ENCODE measurements at regions not wholly inside any gene's neighbourhood (a gene's known extent, or its start where the extent isn't known, plus 50 kb on each side); places are given as distances from the start of the nearest gene placed in this dataset.

DNA sequence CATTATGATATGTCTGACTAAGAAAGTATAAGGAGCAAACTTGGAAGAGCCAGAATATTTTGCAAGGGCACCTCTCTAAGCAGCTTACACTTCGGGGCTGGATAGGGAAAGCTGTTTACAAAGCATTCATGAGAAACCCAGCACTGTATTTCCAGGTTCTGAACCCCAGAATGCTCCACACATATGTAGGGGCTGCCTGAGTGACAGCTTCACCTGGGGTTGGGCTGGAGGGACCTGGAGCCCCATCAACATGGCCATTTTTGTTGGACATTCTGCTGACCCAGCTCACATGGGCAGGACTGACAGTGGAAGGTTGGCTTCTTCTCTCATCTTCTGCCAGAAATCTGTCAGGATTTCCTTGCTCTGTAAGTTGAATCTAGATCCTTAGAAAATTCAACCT is 197.1 kb upstream of the SSTR4 start:
- no peaks in the 10 kb centered on the region for H3K27me3 ChIP-seq (ENCODE audit: insufficient read depth, low read depth, low read length)
- no peaks in the 10 kb centered on the region for H3K9me3 ChIP-seq (ENCODE audit: low read length)
- no peaks in the 10 kb centered on the region for H3K9me2 ChIP-seq (ENCODE audit: insufficient read depth, low read length)
- no peak overlapping the region for H3K9ac ChIP-seq (ENCODE audit: low read length)
- H3K79me2 ChIP-seq (replicated peaks; ENCODE audit: insufficient read depth, low read length) = no peaks in the 10 kb centered on the region
- H3K36me3 ChIP-seq (ENCODE audit: insufficient read depth, low read length) = no peaks in the 10 kb centered on the region
- H4K20me1 ChIP-seq (ENCODE audit: insufficient read depth) = no peaks in the 10 kb centered on the region
- no peak overlapping the region for H3K27ac ChIP-seq (ENCODE audit: low read length)
- no peak overlapping the region for H2AFZ ChIP-seq (ENCODE audit: low read depth, low read length)
- H3F3A ChIP-seq (ENCODE audit: insufficient read depth, low read length, poor library complexity, severe bottlenecking) = no peaks in the 10 kb centered on the region
- H3K4me2 ChIP-seq (ENCODE audit: low read length) = no peak overlapping the region
- no peak overlapping the region for H3K4me3 ChIP-seq (ENCODE audit: low read length)
- no peak for TF ChIP-seq POLR2AphosphoS5 (IDR thresholded peaks at IDR 0.05)
- TF ChIP-seq RAD21 (conservative IDR thresholded peaks at IDR 0.05) = no peak
- no peak for TF ChIP-seq MXI1 (conservative IDR thresholded peaks at IDR 0.05; ENCODE audit: poor library complexity, severe bottlenecking)
- TF ChIP-seq, protein P1, sequence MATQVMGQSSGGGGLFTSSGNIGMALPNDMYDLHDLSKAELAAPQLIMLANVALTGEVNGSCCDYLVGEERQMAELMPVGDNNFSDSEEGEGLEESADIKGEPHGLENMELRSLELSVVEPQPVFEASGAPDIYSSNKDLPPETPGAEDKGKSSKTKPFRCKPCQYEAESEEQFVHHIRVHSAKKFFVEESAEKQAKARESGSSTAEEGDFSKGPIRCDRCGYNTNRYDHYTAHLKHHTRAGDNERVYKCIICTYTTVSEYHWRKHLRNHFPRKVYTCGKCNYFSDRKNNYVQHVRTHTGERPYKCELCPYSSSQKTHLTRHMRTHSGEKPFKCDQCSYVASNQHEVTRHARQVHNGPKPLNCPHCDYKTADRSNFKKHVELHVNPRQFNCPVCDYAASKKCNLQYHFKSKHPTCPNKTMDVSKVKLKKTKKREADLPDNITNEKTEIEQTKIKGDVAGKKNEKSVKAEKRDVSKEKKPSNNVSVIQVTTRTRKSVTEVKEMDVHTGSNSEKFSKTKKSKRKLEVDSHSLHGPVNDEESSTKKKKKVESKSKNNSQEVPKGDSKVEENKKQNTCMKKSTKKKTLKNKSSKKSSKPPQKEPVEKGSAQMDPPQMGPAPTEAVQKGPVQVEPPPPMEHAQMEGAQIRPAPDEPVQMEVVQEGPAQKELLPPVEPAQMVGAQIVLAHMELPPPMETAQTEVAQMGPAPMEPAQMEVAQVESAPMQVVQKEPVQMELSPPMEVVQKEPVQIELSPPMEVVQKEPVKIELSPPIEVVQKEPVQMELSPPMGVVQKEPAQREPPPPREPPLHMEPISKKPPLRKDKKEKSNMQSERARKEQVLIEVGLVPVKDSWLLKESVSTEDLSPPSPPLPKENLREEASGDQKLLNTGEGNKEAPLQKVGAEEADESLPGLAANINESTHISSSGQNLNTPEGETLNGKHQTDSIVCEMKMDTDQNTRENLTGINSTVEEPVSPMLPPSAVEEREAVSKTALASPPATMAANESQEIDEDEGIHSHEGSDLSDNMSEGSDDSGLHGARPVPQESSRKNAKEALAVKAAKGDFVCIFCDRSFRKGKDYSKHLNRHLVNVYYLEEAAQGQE (IDR thresholded peaks at IDR 0.05; ENCODE audit: borderline replicate concordance) = no peak
- TF ChIP-seq TAF1 (IDR thresholded peaks at IDR 0.05; ENCODE audit: low read depth) = no peak
- TF ChIP-seq, protein P2, sequence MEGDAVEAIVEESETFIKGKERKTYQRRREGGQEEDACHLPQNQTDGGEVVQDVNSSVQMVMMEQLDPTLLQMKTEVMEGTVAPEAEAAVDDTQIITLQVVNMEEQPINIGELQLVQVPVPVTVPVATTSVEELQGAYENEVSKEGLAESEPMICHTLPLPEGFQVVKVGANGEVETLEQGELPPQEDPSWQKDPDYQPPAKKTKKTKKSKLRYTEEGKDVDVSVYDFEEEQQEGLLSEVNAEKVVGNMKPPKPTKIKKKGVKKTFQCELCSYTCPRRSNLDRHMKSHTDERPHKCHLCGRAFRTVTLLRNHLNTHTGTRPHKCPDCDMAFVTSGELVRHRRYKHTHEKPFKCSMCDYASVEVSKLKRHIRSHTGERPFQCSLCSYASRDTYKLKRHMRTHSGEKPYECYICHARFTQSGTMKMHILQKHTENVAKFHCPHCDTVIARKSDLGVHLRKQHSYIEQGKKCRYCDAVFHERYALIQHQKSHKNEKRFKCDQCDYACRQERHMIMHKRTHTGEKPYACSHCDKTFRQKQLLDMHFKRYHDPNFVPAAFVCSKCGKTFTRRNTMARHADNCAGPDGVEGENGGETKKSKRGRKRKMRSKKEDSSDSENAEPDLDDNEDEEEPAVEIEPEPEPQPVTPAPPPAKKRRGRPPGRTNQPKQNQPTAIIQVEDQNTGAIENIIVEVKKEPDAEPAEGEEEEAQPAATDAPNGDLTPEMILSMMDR (IDR thresholded peaks at IDR 0.05; ENCODE audit: poor library complexity, severe bottlenecking) = no peak
- no peak for TF ChIP-seq EZH2 (IDR thresholded peaks at IDR 0.05; ENCODE audit: borderline replicate concordance, insufficient read depth, low read length, poor library complexity, severe bottlenecking)
- no peak for TF ChIP-seq SMC3 (conservative IDR thresholded peaks at IDR 0.05; ENCODE audit: poor library complexity)

DNA sequence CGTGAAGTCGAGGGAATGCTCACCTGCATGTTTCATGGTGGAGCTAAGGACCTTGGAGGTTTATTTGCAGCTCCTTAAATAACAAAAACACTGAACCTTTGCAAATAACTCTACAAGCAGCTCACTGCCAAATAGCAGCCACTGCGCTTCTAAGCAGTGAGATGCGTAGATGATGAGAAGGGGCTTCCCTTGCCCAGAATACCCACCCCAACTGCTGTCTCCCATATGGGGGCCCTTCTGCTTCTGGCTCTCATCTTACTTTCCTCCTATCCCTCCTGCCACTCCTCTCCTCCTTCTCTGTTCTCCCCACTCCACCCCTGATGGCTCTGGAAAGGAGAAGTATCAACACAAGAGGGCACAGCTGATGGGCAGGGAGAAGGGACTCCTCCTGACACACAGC is 193.3 kb upstream of the SSTR4 start:
- H3K36me3 ChIP-seq (ENCODE audit: insufficient read depth, low read length) = no peaks in the 10 kb centered on the region
- no peaks in the 10 kb centered on the region for H3K9me2 ChIP-seq (ENCODE audit: insufficient read depth, low read length)
- H3K9ac ChIP-seq (ENCODE audit: low read length) = no peak overlapping the region
- H3F3A ChIP-seq (ENCODE audit: insufficient read depth, low read length, poor library complexity, severe bottlenecking) = no peaks in the 10 kb centered on the region
- no peaks in the 10 kb centered on the region for H4K20me1 ChIP-seq (ENCODE audit: insufficient read depth)
- H3K27ac ChIP-seq (ENCODE audit: low read length) = no peak overlapping the region
- no peaks in the 10 kb centered on the region for H3K79me2 ChIP-seq (replicated peaks; ENCODE audit: insufficient read depth, low read length)
- H3K27me3 ChIP-seq (ENCODE audit: insufficient read depth, low read depth, low read length) = no peaks in the 10 kb centered on the region
- no peak overlapping the region for H2AFZ ChIP-seq (ENCODE audit: low read depth, low read length)
- no peaks in the 10 kb centered on the region for H3K9me3 ChIP-seq (ENCODE audit: low read length)
- no peak overlapping the region for H3K4me3 ChIP-seq (ENCODE audit: low read length)
- no peak overlapping the region for H3K4me2 ChIP-seq (ENCODE audit: low read length)
- TF ChIP-seq EZH2 (IDR thresholded peaks at IDR 0.05; ENCODE audit: borderline replicate concordance, insufficient read depth, low read length, poor library complexity, severe bottlenecking) (no peak), TAF1 (IDR thresholded peaks at IDR 0.05; ENCODE audit: low read depth) (no peak), SMC3 (conservative IDR thresholded peaks at IDR 0.05; ENCODE audit: poor library complexity) (no peak), POLR2AphosphoS5 (IDR thresholded peaks at IDR 0.05) (no peak)
- TF ChIP-seq, protein P2 (IDR thresholded peaks at IDR 0.05; ENCODE audit: poor library complexity, severe bottlenecking) = no peak

Measured in neural cell (in vitro differentiated cells).